K562 (cell line): ENCODE measurements at regions not wholly inside any gene's neighbourhood (a gene's known extent, or its start where the extent isn't known, plus 50 kb on each side); places are given as distances from the start of the nearest gene placed in this dataset.

Source experiments
- ATF4 ChIP-seq: fragments of 450-650 bp; formaldehyde crosslinking; IDR thresholded peaks from 2 replicates; pipeline ENCODE4 v1.4.0; 2022; ENCODE audit warnings: mild to moderate bottlenecking, moderate library complexity
- E2F3 ChIP-seq: fragments of 250-450 bp; sonication (Bioruptor Pico); IDR thresholded peaks from 2 replicates; pipeline ENCODE4 v1.4.0; 2020; ENCODE audit warnings: mild to moderate bottlenecking
- GABPB1 ChIP-seq: sonication (generic); formaldehyde crosslinking; IDR thresholded peaks from 2 replicates; pipeline ENCODE4 v1.8.0; 2022; ENCODE audit warnings: mild to moderate bottlenecking, missing genetic modification reagents
- JUN ChIP-seq, 2 experiments: sonication (generic) in 1 of 2; formaldehyde crosslinking in 1 of 2; IDR thresholded peaks; 2 replicates each; pipeline versions ENCODE4 v1.6.1 to v1.8.0; 2012 to 2022; ENCODE audit warnings: borderline replicate concordance in 2 of 2, mild to moderate bottlenecking in 2 of 2, improper control_type of control experiment in 1 of 2, low read depth in 1 of 2, low read length in 1 of 2, missing genetic modification reagents in 1 of 2
- MYNN ChIP-seq, 2 experiments: sonication (generic); formaldehyde crosslinking in 1 of 2; IDR thresholded peaks; 2 replicates each; pipeline versions ENCODE4 v1.5.0 to v1.6.1; 2016 to 2020; ENCODE audit warnings: antibody characterized with exemption in 1 of 2, missing genetic modification reagents in 1 of 2
- POLR2A ChIP-seq: fragments of 450-650 bp; conservative IDR thresholded peaks from 2 replicates; pipeline ENCODE4 v1.6.1; 2016
- RFX5 ChIP-seq: IDR thresholded peaks from 2 replicates; pipeline ENCODE4 v1.6.1; 2011; ENCODE audit warnings: low read depth, mild to moderate bottlenecking, improper control_type of control experiment, low read length
- SIRT6 ChIP-seq: IDR thresholded peaks from one replicate; pipeline ENCODE4 v1.6.1; 2012; ENCODE audit warnings: low read depth, mild to moderate bottlenecking, control low read depth, inconsistent platforms, low read length, moderate library complexity
- TRIM24 ChIP-seq, 2 experiments: fragments of 450-650 bp; IDR thresholded peaks; 2 replicates each; pipeline ENCODE4 v1.6.1; 2016
- TSHZ1 ChIP-seq: fragments of 250-450 bp; sonication (Bioruptor Pico); IDR thresholded peaks from 2 replicates; pipeline ENCODE4 v1.4.0; 2020; ENCODE audit warnings: mild to moderate bottlenecking, moderate library complexity
- U2AF2 ChIP-seq: fragments of 200-400 bp; formaldehyde crosslinking; optimal IDR thresholded peaks from 2 replicates; pipeline ENCODE3; 2017; ENCODE audit warnings: low read depth, mild to moderate bottlenecking, low read length
- ZFP91 ChIP-seq: sonication (generic); formaldehyde crosslinking; IDR thresholded peaks from 2 replicates; pipeline ENCODE4 v1.8.0; 2022; ENCODE audit warnings: mild to moderate bottlenecking, missing genetic modification reagents
- ZHX1 ChIP-seq: fragments of 150-350 bp; conservative IDR thresholded peaks from 2 replicates; pipeline ENCODE4 v1.6.1; 2014; ENCODE audit warnings: low read length
- ZNF76 ChIP-seq: fragments of 250-450 bp; sonication (Bioruptor Pico); IDR thresholded peaks from 2 replicates; pipeline ENCODE4 v1.4.0; 2020; ENCODE audit warnings: mild to moderate bottlenecking, moderate library complexity, borderline replicate concordance
- ZZZ3 ChIP-seq: fragments of 450-650 bp; IDR thresholded peaks from 2 replicates; pipeline ENCODE4 v1.6.1; 2016; ENCODE audit warnings: antibody characterized with exemption, mild to moderate bottlenecking, moderate library complexity
- TF ChIP-seq, protein P1 (sequence below): fragments of 450-650 bp; IDR thresholded peaks from 2 replicates; pipeline ENCODE4 v1.6.1; 2017; ENCODE audit warnings: mild to moderate bottlenecking, moderate library complexity
- TF ChIP-seq, protein P2 (sequence below): sonication (generic); formaldehyde crosslinking; IDR thresholded peaks from 2 replicates; pipeline ENCODE4 v1.5.0; 2020; ENCODE audit warnings: missing genetic modification reagents

- TF ChIP-seq ZHX1 (no peak), JUN (IDR thresholded peaks at IDR 0.05; ENCODE audit: borderline replicate concordance, low read depth, low read length) (no peak), JUN (CRISPR knock-in tag; IDR thresholded peaks at IDR 0.05; ENCODE audit: borderline replicate concordance) (no peak), MYNN (IDR thresholded peaks at IDR 0.05) (no peak), MYNN (CRISPR knock-in tag; IDR thresholded peaks at IDR 0.05) (no peak), GABPB1 (CRISPR knock-in tag) (no peak), ATF4 (CRISPR knock-in tag) (peak; percentile 85), E2F3 (CRISPR knock-in tag) (no peak), ZFP91 (CRISPR knock-in tag) (no peak), SIRT6 (no peak), RFX5 (no peak), ZZZ3 (no peak), POLR2A (no peak), U2AF2 (no peak), TRIM24 (IDR thresholded peaks at IDR 0.05) (peak; percentile 23 to 78; a peak in 2 of 4 replicates), TSHZ1 (peak; percentile 70; the same call in 1 of the 2 replicates), ZNF76 (CRISPR knock-in tag) (0 out of 2 replicates have a peak, but pooled peaks have one; percentile 45)
- TF ChIP-seq, protein P1, sequence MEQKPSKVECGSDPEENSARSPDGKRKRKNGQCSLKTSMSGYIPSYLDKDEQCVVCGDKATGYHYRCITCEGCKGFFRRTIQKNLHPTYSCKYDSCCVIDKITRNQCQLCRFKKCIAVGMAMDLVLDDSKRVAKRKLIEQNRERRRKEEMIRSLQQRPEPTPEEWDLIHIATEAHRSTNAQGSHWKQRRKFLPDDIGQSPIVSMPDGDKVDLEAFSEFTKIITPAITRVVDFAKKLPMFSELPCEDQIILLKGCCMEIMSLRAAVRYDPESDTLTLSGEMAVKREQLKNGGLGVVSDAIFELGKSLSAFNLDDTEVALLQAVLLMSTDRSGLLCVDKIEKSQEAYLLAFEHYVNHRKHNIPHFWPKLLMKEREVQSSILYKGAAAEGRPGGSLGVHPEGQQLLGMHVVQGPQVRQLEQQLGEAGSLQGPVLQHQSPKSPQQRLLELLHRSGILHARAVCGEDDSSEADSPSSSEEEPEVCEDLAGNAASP, result no peak
- TF ChIP-seq, protein P2, sequence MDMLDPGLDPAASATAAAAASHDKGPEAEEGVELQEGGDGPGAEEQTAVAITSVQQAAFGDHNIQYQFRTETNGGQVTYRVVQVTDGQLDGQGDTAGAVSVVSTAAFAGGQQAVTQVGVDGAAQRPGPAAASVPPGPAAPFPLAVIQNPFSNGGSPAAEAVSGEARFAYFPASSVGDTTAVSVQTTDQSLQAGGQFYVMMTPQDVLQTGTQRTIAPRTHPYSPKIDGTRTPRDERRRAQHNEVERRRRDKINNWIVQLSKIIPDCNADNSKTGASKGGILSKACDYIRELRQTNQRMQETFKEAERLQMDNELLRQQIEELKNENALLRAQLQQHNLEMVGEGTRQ (CRISPR knock-in tag), result peak; percentile 76
These were observed 416.2 kb upstream of the NFE2L3 start (continued) for GRCh38 chr7:25735674-25736242.
